ENCODE measurements at regions not wholly inside any gene's neighbourhood (a gene's known extent, or its start where the extent isn't known, plus 50 kb on each side); places are given as distances from the start of the nearest gene placed in this dataset.

DNA sequence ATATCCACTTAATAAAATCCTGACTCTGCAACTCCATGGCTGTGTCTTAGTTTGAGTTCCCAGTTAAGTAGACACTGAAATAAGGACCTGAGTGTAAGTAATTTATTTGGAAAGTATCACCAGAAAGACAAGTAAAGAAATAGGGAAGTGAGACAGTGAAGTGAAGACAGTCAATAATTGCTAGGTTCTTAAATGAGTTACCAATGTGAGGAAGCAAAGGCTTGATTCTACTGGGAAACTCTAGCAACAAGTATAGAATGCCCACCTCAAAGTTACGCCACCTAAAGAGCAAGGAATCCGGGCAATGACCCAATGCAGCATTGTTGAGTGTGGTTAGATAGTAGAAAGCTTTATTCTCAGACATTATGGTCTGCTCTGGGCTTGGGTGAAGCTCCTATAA lies 383.9 kb downstream of the TLR4 start:
- DNase-seq, result no peak

DNA sequence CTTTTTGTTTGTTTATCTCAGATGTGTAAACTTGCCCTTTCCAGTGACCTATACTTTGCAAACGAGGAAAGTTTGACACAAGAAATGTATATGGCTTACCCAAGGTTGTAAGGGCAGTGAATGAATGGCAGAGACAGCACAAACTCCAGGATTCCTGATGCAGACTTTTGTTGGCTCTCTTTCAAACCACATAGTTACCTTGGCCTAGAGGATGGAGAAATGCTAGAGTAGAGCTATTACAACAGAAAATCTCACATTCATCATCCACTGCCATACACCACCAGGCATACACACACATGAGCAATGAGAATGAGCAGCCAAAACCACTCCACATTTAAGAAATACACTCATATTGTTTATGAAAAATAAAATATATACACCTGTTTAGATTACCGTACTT lies 387.0 kb downstream of the TLR4 start:
- DNase-seq, result no peak

DNA sequence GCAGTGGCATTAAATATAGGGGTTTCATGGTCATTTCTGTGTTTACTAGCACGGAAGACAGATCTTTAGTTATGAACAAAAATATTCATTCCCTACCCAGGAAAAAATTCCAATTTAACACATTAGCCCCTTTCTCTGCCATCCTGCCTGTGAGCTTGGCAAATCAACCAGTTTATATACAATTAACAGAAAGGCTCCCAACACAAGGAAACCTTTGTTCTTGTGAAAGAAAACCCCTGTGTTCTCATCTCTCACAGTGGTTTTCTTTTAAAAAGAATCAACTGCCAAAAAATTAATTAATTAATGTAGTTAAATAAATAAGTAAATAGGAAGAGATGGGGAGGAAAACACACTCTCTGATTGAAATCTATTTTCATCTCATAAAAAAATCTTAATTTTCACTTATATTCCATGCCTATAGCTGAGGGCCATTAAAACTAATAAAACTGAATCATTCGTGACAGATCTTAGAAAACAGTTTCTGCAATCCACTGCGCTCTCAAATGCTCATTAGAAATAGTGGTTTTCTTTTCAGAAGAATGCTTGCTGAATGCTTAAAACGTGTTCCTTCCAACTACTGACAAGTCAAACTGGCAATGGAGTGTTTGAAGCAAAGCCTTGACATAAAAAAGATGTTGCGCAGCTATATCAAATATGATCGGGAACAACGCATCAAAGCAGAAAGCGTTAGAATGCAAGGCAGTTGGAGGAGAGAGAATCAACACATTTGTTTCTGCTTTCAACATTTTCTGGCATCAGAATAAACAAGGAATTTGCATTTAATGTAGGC lies 387.7 kb downstream of the TLR4 start:
- no peak for DNase-seq

DNA sequence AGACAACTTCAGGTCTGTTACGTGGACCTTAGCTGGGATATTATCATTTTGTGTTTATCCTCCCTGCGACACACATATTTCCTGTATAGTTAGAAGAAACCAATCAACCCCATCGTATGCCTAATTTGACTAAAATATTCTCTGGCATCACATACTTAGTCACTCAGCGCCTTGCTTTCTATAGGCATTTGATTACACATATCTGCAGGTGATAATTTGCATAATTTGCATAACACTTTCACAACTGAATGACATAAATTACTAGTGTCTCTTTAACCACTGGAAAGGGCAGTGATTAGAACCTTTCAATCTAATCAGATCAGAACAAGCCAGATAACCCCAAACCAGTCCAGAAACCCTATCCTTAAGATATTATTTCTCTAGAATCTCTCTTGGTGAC lies 390.2 kb downstream of the TLR4 start:
- no peak for DNase-seq

DNA sequence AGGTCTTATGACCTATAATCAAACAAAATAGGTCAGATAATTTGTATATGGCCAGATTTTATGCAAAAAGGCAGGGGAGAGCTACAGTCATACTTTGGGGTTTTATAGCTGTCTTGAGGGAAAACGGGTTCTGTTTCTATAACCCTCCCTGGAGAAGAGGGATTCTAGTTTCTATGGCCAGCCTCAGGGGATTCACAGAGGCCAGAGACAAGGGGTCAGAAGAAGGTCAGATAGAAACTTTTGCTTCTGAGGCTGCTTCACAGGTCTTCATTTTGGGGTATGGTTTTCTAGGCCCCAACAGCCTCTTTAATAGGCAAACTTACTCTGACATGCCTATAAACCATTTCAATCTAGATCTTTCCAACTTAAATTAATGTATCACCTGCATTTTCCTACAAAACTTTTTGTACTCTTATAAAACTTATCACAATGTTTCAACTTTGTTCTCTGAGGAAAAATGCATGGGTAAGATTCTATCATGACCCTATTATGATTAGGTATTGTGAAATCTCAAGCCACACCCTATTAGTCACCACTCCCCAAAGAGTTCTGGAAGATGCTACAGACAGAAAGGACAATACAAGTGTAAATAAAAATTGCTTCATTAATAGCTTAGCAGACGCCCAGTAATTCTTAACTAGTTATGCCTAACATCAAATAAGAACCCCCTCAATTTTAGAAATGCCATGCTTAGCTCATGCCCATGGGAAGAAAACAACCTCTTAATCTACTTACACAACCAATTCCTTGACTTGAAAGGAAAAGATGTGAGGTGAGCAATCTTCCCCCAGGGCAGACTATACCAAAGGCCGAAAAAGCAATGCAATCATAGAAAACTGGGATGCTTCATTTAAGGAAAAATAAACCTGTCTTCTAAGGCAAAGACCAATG lies 396.6 kb downstream of the TLR4 start:
- DNase-seq, result no peak

GRCh38 chr9:118104363-118104762 lies 400.2 kb downstream of the TLR4 start:
- no peak for DNase-seq

DNA sequence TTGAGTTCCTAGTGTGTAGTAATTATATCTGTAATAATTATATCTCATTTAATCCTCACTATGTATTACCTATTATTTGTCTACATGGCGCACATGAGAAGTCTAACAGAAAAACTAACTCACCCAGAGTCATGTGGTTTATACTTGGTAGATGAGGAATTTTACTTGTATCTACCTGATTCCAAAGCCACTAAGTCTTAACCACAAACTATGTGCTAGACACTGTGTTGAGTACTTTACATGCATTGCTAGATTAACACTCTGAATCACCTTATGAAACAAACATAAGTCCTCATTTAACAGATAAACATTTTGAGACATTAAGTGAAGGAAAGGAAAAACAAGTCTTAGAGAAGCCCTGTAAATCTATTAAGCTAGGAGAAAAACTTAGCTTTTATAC lies 404.8 kb downstream of the TLR4 start:
- DNase-seq, result no peak

DNA sequence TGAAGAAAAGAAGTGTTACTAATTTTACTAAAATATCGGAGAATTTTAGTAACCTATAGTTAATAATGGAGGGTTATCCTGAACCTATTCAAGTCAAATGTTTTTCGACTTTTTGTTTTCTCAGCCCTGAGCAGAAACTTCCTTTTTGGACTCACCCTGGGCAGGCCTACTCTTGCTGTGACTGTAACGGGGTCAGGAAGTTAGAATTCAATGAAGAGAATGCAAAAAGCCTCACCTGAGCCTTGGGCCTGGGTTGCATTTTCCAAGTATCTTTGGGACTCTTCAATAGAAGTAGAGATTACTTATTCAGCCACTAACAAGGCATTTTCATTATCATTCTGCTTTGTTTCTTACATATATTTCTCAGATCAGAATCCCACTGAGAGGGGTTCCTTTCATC lies 405.3 kb downstream of the TLR4 start:
- no peak for DNase-seq

DNA sequence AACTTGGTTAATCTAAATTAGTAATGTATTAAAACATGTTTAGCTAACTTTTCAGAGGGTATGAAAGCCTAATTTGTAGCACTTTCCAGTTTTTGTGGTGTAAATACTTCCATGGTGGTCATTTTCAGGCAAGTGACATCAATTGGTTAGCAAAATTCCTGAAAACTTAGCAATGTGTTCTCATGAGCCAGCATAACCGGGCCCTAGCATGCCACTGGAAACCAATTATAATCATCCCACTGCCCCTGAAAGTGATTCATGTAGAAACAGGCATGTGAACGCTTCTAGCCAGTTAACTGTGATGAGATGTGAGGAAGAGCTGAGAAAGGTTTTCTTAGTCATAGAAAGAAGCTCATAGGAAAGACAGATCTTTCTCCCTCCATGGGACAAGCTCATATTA lies 417.2 kb downstream of the TLR4 start:
- no peak for DNase-seq

DNA sequence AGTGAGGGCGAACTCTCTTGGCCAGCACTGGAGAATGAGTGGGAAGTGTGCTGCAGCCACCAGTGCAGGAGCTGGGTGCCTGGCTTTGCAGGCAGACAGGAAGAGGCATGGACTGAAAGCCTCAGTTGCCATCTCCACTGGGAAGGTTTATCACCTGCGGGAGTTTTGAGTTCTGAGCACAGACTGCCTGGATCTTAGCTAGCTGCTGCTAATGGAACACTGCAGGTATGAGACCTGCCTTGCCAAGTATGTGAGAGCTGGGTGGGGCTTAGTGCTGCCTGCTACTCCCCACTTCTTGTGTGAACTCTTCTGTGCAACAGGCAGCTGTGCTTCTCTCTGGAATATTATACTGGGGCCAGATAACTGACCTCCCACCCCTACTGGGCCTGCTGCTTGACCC lies 424.1 kb downstream of the TLR4 start:
- DNase-seq, result no peak

- DNase-seq, result no peak
These were observed 425.3 kb downstream of the TLR4 start for GRCh38 chr9:118129541-118129940.

GRCh38 chr9:118148990-118149389 lies 444.8 kb downstream of the TLR4 start:
- DNase-seq, result no peak

DNA sequence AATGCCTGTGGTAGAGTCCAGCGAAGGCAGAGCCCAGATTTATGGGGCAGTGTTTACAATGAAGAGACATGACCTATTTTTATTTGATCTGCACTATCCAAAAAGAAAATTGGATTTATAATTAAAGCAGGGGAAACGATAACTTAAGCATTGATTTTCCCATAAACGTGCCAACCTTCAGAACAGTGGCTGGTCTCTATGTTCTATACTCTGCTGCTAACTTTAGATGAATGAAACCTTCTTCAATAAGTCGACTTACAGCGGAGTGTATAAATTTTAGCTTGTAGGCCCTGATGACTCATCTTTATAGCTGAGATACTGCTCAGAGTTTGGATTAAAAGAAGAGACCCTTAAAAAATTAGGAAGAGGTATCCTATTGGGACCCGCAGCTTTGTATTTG lies 452.6 kb downstream of the TLR4 start:
- no peak for DNase-seq

DNA sequence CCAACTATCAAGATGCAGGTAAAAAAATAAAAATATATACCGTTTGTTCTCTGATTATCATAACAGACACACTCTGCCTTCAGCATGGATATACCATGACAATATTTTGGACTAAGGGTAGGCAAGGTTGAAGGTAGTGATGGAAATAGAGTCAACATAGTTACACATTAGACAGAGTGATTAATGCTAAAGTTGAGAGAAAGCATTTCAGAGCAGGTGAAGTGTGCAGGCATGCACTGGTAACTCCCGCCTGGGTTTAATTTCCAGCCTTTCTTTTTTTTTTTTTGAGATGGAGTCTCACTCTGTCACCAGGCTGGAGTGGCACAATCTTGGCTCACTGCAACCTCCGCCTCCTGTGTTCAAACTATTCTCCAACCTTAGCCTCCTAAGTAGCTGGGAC lies 458.5 kb downstream of the TLR4 start:
- DNase-seq, result no peak

GRCh38 chr9:118163751-118164150 lies 459.5 kb downstream of the TLR4 start:
- no peak for DNase-seq

DNA sequence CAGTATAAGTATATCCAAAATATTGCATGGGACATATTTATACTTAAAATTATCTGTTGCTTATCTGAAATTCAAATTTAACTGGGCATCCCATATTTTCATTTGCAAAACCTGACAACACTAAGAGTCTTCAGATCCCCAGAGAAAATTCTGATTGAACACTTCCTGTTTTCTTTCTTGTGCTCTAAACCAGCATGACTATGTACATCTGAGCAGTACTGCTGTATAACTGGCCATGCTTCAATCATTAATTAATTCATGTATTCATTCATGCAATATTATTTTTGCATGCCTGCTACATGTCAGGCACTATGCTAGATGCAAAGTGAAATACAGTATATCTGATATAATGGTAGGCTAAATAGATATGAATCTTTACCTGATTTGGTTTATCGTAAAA lies 461.2 kb downstream of the TLR4 start:
- DNase-seq, result no peak

GRCh38 chr9:118170032-118170955 lies 466.1 kb downstream of the TLR4 start:
- DNase-seq, result no peak

- DNase-seq, result no peak
These were observed 473.0 kb downstream of the TLR4 start for GRCh38 chr9:118177241-118177640.

- DNase-seq, result no peak
These were observed 479.4 kb downstream of the TLR4 start for GRCh38 chr9:118183576-118183975.

DNA sequence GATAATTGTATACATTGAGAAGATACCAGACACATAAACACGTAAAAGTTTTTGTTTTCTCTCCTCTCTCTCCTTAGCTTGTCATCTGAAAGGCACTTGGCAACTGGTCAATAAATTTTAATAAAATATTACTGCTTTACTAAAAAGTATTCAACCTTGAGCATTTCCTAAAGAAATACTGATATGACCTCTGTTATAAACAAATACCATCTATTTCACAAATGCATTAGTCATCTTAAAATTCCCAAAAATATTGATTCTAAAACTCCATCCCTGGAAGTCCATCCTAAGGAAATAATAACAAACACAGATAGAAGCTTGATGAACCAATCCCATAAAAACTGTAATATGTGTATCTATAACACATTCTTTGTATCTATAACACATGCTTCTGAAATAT lies 483.2 kb downstream of the TLR4 start:
- no peak for DNase-seq

GRCh38 chr9:118189615-118190014 lies 485.4 kb downstream of the TLR4 start:
- no peak for DNase-seq

DNA sequence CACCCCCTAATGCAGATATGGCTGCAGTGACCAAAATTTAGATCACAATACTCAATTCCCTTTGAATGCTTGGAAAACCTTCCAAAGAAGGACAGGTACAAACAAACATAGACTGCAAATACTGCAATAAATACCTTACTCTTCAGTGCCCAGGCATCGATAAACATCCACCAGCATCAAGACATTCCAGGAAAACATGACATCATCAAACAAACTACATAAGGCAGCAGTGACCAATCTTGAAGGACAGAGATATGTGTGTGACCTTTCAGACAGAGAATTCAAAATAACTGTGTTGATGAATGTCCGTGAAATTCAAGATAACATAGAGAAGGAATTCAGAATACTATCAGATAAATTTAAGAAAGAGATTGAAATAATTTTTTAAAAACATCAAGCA lies 488.6 kb downstream of the TLR4 start:
- DNase-seq, result no peak

GRCh38 chr9:118209343-118209742 lies 505.1 kb downstream of the TLR4 start:
- no peak for DNase-seq
